Femur (tissue), 1 donor: ENCODE measurements at regions not wholly inside any gene's neighbourhood (a gene's known extent, or its start where the extent isn't known, plus 50 kb on each side); places are given as distances from the start of the nearest gene placed in this dataset.

Experiments
- DNase-seq: peaks from one replicate; pipeline ENCODE4 v3.0.0-alpha.2; 2017

- no peak for DNase-seq
Measured at GRCh38 chr13:40176242-40176641, 490.2 kb downstream of the FOXO1 start.

GRCh38 chr13:40178130-40178529 lies 488.3 kb downstream of the FOXO1 start:
- no peak for DNase-seq

- DNase-seq = no peak
Measured at GRCh38 chr13:40179445-40180281, 486.8 kb downstream of the FOXO1 start.

- DNase-seq = no peak
Measured at GRCh38 chr13:40180776-40181175, 485.7 kb downstream of the FOXO1 start.

- DNase-seq = no peak
Measured at GRCh38 chr13:40181203-40181845, 485.1 kb downstream of the FOXO1 start.

- no peak for DNase-seq
Measured at GRCh38 chr13:40182591-40182990, 483.9 kb downstream of the FOXO1 start.

GRCh38 chr13:40185414-40185813 lies 481.0 kb downstream of the FOXO1 start:
- no peak for DNase-seq

- no peak for DNase-seq
Measured at GRCh38 chr13:40186041-40186440, 480.4 kb downstream of the FOXO1 start.

- DNase-seq = no peak
Measured at GRCh38 chr13:40186626-40187323, 479.7 kb downstream of the FOXO1 start.

- no peak for DNase-seq
Measured at GRCh38 chr13:40187324-40187795, 479.1 kb downstream of the FOXO1 start.

- DNase-seq = no peak
Measured at GRCh38 chr13:40187841-40188591, 478.4 kb downstream of the FOXO1 start.

GRCh38 chr13:40189426-40189825 lies 477.0 kb downstream of the FOXO1 start:
- no peak for DNase-seq

GRCh38 chr13:40189898-40190630 lies 476.4 kb downstream of the FOXO1 start:
- DNase-seq = no peak

- DNase-seq = peak; percentile 63
Measured at GRCh38 chr13:40190641-40191100, 475.8 kb downstream of the FOXO1 start.

- DNase-seq = peak; percentile 54
Measured at GRCh38 chr13:40191186-40191980, 475.1 kb downstream of the FOXO1 start.

GRCh38 chr13:40192452-40192851 lies 474.0 kb downstream of the FOXO1 start:
- peak; percentile 54 for DNase-seq

GRCh38 chr13:40192858-40193257 lies 473.6 kb downstream of the FOXO1 start:
- DNase-seq = peak; percentile 38

GRCh38 chr13:40193286-40194223 lies 472.9 kb downstream of the FOXO1 start:
- DNase-seq = peak; percentile 86

- DNase-seq = peak; percentile 30
Measured at GRCh38 chr13:40194224-40194806, 472.1 kb downstream of the FOXO1 start.
